Activated CD8-positive, alpha-beta memory T cell treated with anti-CD3 and anti-CD28 coated beads for 4 hours (primary cell): ENCODE measurements at regions not wholly inside any gene's neighbourhood (a gene's known extent, or its start where the extent isn't known, plus 50 kb on each side); places are given as distances from the start of the nearest gene placed in this dataset.
"Not testable (repeated sequence)": the region's sequence is repeated elsewhere in the genome, so short reads cannot be mapped to it uniquely, and the experiment has no call there.

Source experiments
- DNase-seq, 2 donors: peaks; one replicate each; pipeline ENCODE4 v3.0.0-alpha.2; 2020; ENCODE audit warnings: low read depth in 2 of 2

DNA sequence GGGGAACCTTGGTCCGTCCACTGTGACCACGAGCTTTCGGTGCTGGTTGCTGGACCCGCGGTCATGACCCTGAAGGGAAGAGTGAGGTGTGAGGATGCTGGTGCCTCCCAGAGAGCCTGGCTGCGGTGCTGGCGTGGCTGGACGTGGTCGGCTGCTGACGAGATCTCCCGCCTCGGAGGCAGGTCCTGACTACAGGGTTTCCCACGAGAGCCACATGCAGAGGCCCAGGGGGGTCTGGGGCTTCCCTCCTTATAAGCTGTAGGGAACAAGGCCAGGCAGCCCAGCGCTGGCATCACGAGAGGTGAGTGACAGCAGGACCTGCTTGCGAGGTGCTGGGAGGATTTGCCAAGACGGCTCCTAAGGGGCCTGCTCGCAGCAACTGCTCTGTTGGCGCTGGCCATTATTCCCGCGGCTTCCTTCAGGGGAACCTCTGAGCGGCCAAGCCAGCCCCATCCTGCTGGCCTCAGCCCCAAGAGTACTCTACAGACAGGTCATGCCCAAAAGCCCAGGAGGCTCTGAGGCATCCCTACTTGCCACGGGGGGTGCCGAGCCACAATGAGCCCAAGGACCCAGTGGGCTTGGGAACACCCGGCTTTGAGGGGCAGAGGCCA lies 134.8 kb downstream of the FOXL1 start:
- no peak for DNase-seq

- DNase-seq: no peak
These were observed 135.8 kb downstream of the FOXL1 start for GRCh38 chr16:86714166-86714565.

GRCh38 chr16:86716649-86717048 lies 138.3 kb downstream of the FOXL1 start:
- no peak for DNase-seq

GRCh38 chr16:86718118-86718517 lies 139.8 kb downstream of the FOXL1 start:
- no peak for DNase-seq

DNA sequence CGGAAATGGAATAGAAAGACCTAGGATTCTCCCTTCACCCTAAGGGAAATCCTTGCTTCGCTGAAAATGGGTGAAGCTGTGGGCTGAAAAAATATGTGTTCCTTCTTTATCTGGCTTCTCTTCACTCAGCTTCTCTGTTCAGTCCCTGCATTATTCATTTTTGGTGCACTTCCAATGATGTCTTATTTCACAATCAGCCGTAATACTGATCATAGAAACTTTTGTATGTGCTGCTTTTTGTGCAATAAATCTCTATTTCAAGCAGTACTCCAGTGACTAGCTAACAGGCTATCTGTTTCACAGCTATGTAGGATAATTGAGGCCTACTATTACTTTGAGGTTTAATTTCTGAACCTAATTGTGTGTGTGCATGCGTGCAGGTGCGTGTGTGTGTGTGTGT lies 144.6 kb downstream of the FOXL1 start:
- no peak for DNase-seq

DNA sequence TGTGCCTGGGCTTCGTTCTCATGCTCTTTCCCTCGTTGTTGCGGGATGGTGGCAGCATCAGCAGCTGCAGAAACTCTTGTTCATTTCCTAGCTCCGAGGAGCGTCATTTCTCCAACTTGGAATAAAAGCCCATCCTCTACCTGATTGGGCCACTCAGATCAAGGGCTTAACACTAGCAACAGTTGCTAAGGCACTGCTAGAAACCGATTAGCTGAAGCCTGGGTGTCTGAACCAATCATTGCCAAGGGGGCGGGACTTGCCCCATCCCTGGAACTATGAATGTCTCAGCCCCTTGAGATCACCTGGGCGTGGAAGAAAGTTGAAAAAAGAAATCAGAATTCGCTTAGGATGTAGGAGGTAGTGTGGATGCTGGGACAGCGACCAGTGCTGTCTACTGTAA lies 145.3 kb downstream of the FOXL1 start:
- DNase-seq: no peak

GRCh38 chr16:86725401-86725800 lies 147.1 kb downstream of the FOXL1 start:
- DNase-seq: no peak

DNA sequence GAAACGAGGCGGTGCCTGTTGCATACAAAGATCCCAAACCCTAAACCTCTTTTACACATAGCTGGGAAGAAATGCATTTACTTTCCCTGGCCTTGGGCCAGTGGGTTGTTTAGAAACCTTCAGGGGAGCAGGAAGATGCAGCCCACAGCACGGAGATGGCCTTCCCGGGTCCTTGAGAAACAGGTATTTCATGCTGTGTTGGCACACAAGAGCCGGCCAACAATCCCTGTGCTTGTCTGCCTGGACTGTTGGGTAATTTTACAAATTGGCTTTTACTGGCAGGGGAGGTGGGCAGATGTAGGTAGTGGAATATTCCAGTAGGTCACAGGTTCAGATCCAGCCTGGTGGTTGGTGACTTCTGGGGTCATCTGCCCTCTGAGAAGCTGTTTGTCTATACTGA lies 148.0 kb downstream of the FOXL1 start:
- no peak for DNase-seq

- no peak for DNase-seq
These were observed 148.8 kb downstream of the FOXL1 start for GRCh38 chr16:86727131-86727530.

- no peak for DNase-seq
These were observed 149.3 kb downstream of the FOXL1 start for GRCh38 chr16:86727632-86728031.

- DNase-seq: no peak
These were observed 151.3 kb downstream of the FOXL1 start for GRCh38 chr16:86729686-86730085.

DNA sequence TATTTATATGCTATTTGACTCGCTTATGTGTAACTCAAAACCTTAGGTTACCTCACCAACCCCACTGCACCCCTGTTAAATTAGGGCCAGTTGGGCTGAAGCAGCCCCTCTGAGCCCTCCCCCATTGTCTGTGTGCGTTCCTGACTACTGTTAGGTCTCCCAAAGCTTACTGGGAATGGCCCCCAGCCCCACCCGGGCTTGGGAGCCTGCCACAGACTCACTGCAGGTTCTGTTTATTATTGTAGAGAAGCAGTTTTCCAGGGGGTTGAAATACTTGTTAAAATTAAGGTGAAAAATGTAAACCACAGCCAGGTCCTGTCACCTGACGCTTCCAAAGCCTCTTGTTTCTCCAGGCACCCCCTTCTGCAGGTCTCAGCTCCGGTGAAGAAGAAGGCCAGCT lies 151.7 kb downstream of the FOXL1 start:
- DNase-seq: no peak

- DNase-seq: no peak
These were observed 152.2 kb downstream of the FOXL1 start for GRCh38 chr16:86730597-86730996.

DNA sequence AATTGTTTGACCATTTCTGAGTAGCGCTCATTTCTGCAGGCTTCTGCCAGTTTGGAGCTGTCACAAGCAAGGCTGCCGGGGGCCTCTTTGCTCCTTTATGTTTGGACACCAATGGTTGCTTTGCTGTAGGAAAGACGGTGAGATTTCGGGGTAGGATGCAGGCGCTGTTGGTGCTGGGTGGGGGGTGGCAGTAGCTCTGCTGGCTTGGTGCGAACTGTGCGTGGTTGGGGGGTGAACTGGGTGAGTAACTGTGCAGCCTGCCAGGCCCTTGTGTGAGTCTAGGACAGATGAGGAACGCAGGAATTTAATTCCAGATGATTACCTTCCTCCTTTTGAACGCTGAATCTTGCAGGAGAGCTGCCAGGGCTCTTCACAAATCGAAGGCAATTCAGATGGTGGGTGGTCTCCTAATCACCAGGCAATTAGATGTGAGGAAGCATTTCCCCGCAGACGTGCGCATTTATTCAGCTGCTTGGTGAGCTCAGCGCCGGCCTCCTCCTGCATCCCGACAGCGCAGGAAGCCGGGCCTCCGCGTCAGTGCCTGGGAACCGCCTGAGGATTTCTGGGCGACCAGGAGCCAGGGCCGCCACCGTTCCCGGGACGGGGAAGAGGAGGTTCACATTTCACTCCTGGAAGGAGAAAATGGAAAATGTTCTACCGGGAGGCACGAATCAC lies 154.4 kb downstream of the FOXL1 start:
- no peak for DNase-seq

DNA sequence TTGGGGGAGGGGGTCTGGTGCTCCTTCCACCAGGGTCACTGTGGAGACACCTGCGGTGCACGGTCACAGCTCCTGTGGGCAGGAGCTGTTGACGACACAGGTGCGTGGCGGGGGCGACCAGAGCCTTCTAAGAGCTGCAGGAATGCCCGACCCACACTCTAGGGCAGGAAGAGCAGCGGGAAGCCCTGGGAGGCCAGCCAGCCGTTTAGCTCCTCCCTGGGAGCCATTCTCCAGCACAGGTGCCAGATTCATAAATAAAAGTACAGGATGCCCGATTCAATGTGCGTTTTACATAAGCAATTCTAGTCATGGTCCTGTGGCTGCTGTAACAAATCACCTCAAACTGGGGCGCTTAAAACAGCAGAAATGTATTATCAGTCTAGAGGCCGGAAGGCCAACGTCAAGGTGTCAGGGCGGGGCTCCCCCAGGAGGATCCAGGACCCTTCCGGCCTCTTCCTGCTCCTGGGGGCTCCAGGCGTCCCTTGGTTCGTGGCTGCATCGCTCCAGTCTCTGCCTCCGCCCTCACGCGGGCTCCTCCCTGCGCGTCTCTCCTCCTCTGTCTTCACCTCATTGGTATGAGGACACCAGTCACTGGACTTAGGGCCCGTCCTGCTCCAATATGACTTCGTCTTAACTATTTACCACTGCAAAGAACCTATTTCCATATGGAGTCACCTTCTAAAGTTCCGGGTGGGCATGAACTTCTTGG lies 155.4 kb downstream of the FOXL1 start:
- no peak for DNase-seq

- DNase-seq: no peak
These were observed 156.5 kb downstream of the FOXL1 start for GRCh38 chr16:86734543-86735460.

GRCh38 chr16:86735727-86736126 lies 157.4 kb downstream of the FOXL1 start:
- no peak for DNase-seq

- DNase-seq: no peak
These were observed 158.2 kb downstream of the FOXL1 start for GRCh38 chr16:86736502-86736901.

GRCh38 chr16:86737083-86737482 lies 158.7 kb downstream of the FOXL1 start:
- no peak for DNase-seq

- DNase-seq: not testable (repeated sequence)
These were observed 160.0 kb downstream of the FOXL1 start for GRCh38 chr16:86738322-86738721.

DNA sequence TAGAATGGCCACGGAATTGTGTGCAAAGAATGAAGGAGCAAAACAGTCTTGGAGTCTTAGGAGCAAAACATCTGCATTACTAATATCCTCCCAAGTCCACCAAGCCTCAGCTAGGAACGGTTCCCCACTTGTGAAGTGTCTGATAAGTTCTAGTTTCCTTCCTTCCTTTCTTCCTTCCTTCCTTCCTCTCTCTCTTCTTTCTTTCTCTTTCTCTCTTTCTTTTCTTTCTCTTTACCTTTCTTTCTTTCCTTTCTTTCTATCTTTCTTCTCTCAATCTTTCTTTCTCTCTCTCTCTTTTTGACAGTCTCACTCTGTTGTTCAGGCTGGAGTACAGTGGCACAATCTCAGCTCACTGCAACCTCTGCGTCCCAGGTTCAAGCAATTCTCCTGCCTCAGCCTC lies 160.8 kb downstream of the FOXL1 start:
- no peak for DNase-seq

GRCh38 chr16:86739808-86740207 lies 161.5 kb downstream of the FOXL1 start:
- no peak for DNase-seq
